Activated CD8-positive, alpha-beta T cell treated with anti-CD3 and anti-CD28 coated beads for 36 hours (primary cell): ENCODE measurements at regions not wholly inside any gene's neighbourhood (a gene's known extent, or its start where the extent isn't known, plus 50 kb on each side); places are given as distances from the start of the nearest gene placed in this dataset.

ENCODE experiments used
- ATAC-seq: fragments of 200-7000 bp; cut with Tn5 transposase; one replicate; pipeline ENCODE4 v1.10.0; 2021; ENCODE audit warnings: mild to moderate bottlenecking, moderate library complexity
- CTCF ChIA-PET: fragments of 350-600 bp; sonication (Branson Sonifier 250); formaldehyde crosslinking; loops from one replicate; lab custom pipeline; 2021; ENCODE audit warnings: antibody characterized with exemption; lab: Charles Lee
- POLR2A ChIA-PET: fragments of 350-600 bp; sonication (Branson Sonifier 250); formaldehyde crosslinking; loops from one replicate; lab custom pipeline; 2021; ENCODE audit warnings: antibody characterized with exemption; lab: Charles Lee
- DNase-seq: peaks from one replicate; pipeline ENCODE4 v3.0.0-alpha.2; 2020
- H3K27ac Mint-ChIP-seq: one replicate; pipeline ENCODE4 v1.8.0; 2021; ENCODE audit warnings: mild to moderate bottlenecking, mixed read lengths
- H3K27me3 Mint-ChIP-seq: one replicate; pipeline ENCODE4 v1.8.0; 2021; ENCODE audit warnings: mixed read lengths
- H3K36me3 Mint-ChIP-seq: one replicate; pipeline ENCODE4 v1.8.0; 2021; ENCODE audit warnings: low read depth, mixed read lengths
- H3K4me1 Mint-ChIP-seq: one replicate; pipeline ENCODE4 v1.8.0; 2021; ENCODE audit warnings: low read depth, mixed read lengths
- H3K4me3 Mint-ChIP-seq: one replicate; pipeline ENCODE4 v1.8.0; 2021; ENCODE audit warnings: mild to moderate bottlenecking, moderate library complexity, mixed read lengths
- H3K9me3 Mint-ChIP-seq: one replicate; pipeline ENCODE4 v1.8.0; 2021; ENCODE audit warnings: mixed read lengths
- intact Hi-C: fragments of 100-400 bp; cut with micrococcal nuclease; formaldehyde crosslinking; loops from one replicate; pipeline ENCODE4 v1.10.0; 2022
- TF ChIP-seq, protein P1 (sequence below): fragments of 200-600 bp; IDR thresholded peaks from one replicate; pipeline ENCODE4 v1.8.0; 2022; ENCODE audit warnings: antibody characterized with exemption, mild to moderate bottlenecking

- intact Hi-C loops, result no loop called here
- Mint-ChIP-seq H3K4me1 (no peaks in the 10 kb centered on the region), H3K36me3 (no peaks in the 10 kb centered on the region), H3K27me3 (peaks cover 30% of the 10 kb centered on the region), H3K27ac (no peak overlapping the region), H3K9me3 (no peaks in the 10 kb centered on the region), H3K4me3 (no peak overlapping the region)
- TF ChIP-seq, protein P1, sequence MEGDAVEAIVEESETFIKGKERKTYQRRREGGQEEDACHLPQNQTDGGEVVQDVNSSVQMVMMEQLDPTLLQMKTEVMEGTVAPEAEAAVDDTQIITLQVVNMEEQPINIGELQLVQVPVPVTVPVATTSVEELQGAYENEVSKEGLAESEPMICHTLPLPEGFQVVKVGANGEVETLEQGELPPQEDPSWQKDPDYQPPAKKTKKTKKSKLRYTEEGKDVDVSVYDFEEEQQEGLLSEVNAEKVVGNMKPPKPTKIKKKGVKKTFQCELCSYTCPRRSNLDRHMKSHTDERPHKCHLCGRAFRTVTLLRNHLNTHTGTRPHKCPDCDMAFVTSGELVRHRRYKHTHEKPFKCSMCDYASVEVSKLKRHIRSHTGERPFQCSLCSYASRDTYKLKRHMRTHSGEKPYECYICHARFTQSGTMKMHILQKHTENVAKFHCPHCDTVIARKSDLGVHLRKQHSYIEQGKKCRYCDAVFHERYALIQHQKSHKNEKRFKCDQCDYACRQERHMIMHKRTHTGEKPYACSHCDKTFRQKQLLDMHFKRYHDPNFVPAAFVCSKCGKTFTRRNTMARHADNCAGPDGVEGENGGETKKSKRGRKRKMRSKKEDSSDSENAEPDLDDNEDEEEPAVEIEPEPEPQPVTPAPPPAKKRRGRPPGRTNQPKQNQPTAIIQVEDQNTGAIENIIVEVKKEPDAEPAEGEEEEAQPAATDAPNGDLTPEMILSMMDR, result no peak
- ATAC-seq, result no peak
- ChIA-PET POLR2A (no interaction called here), CTCF (interaction anchor here (0.6 to 1.2 kb wide), 2 partner anchors 9 to 127 kb away, joined by 3 to 4 read pairs; no protein-coding TSS in a partner anchor)
- no peak for DNase-seq
These were observed 137.3 kb downstream of the SEC61B start for GRCh38 chr9:99359336-99359735.

- intact Hi-C loops, result no loop called here
- POLR2A ChIA-PET, result no interaction called here
- Mint-ChIP-seq H3K9me3 (no peaks in the 10 kb centered on the region), H3K4me1 (no peaks in the 10 kb centered on the region), H3K27ac (no peak overlapping the region), H3K4me3 (no peak overlapping the region), H3K27me3 (peaks cover 30% of the 10 kb centered on the region), H3K36me3 (no peaks in the 10 kb centered on the region)
- CTCF ChIA-PET, result interaction anchor here (0.6 to 1.2 kb wide), 2 partner anchors 9 to 128 kb away, joined by 3 to 4 read pairs; no protein-coding TSS in a partner anchor
- no peak for DNase-seq
- ATAC-seq, result no peak
- TF ChIP-seq, protein P1, result no peak
These were observed 137.9 kb downstream of the SEC61B start for GRCh38 chr9:99360026-99360425.

DNA sequence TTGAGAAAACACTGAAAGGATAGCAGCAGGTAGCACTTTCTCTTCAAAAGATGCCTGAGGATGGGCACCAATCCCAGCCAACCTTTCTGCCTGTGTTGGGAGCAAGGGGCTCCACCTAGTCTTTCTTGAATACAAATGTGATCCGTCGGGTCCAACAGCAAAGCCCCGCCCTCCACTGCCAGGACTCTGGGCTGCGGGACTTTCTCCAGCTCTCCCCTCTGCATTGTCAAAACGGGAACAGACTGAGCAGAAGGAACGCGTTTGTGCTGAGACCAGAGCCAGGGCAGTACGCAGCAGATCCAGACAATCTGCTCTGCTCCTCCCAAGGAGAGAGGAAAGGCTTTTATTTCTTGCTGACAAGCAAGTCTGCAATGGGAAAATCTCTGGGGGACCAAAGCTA, 139.7 kb downstream of the SEC61B start:
- POLR2A ChIA-PET, result no interaction called here
- CTCF ChIA-PET, result interaction anchor here (1.2 kb wide), 1 partner anchor 177 kb away, joined by 3 read pairs; no protein-coding TSS in a partner anchor
- intact Hi-C loops, result no loop called here
- TF ChIP-seq, protein P1, result no peak
- H3K4me1 Mint-ChIP-seq, result peaks cover 2% of the 10 kb centered on the region
- peaks cover 33% of the 10 kb centered on the region for H3K27me3 Mint-ChIP-seq
- H3K27ac Mint-ChIP-seq, result no peak overlapping the region
- no peak for DNase-seq
- H3K36me3 Mint-ChIP-seq, result no peaks in the 10 kb centered on the region
- H3K9me3 Mint-ChIP-seq, result no peaks in the 10 kb centered on the region
- H3K4me3 Mint-ChIP-seq, result no peak overlapping the region
- ATAC-seq, result no peak

DNA sequence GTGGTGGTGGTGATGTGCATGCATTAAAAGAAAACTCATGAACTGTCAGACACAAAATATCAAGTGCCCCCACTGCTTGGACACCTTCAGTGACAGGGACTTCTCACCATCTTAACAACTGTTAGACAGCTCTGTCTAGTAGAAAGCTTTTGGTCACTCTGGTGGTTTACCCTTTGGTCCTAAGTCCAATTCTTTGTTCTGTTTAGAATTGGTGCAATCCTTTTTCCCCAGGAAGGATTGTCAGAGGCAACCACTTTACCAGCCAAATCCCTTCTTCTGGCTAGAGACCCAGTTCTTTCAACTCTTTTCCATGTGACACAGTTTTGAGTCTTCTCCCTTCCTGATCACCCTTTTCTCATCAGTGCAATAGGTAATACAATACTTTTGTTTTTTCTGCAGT, 140.2 kb downstream of the SEC61B start:
- H3K4me1 Mint-ChIP-seq, result peaks cover 6% of the 10 kb centered on the region
- H3K4me3 Mint-ChIP-seq, result no peak overlapping the region
- H3K27me3 Mint-ChIP-seq, result peaks cover 35% of the 10 kb centered on the region
- ChIA-PET POLR2A (no interaction called here), CTCF (interaction anchor here (1.2 kb wide), 1 partner anchor 178 kb away, joined by 3 read pairs; no protein-coding TSS in a partner anchor)
- DNase-seq, result no peak
- H3K27ac Mint-ChIP-seq, result no peak overlapping the region
- no peaks in the 10 kb centered on the region for H3K36me3 Mint-ChIP-seq
- TF ChIP-seq, protein P1, result no peak
- no peaks in the 10 kb centered on the region for H3K9me3 Mint-ChIP-seq
- ATAC-seq, result no peak
- intact Hi-C loops, result no loop called here

- H3K27me3 Mint-ChIP-seq, result peaks cover 36% of the 10 kb centered on the region
- ATAC-seq (no peak), DNase-seq (no peak)
- H3K27ac Mint-ChIP-seq, result no peak overlapping the region
- intact Hi-C loops, result no loop called here
- no peaks in the 10 kb centered on the region for H3K9me3 Mint-ChIP-seq
- no peak overlapping the region for H3K4me3 Mint-ChIP-seq
- CTCF ChIA-PET, result interaction anchor here (0.7 kb wide), 1 partner anchor 37 kb away, joined by 3 read pairs; no protein-coding TSS in a partner anchor
- H3K4me1 Mint-ChIP-seq, result peaks cover 13% of the 10 kb centered on the region
- TF ChIP-seq, protein P1, result no peak
- H3K36me3 Mint-ChIP-seq, result no peaks in the 10 kb centered on the region
- POLR2A ChIA-PET, result interaction anchor here (0.6 kb wide), 1 partner anchor 546 kb away, joined by 3 read pairs; no protein-coding TSS in a partner anchor
These were observed 141.4 kb downstream of the SEC61B start for GRCh38 chr9:99363509-99363908.
